ENCODE measurements at regions not wholly inside any gene's neighbourhood (a gene's known extent, or its start where the extent isn't known, plus 50 kb on each side); places are given as distances from the start of the nearest gene placed in this dataset.
"Not testable (repeated sequence)": the region's sequence is repeated elsewhere in the genome, so short reads cannot be mapped to it uniquely, and the experiment has no call there.

- no peak for DNase-seq (ENCODE audit: low read depth in 2 of 2)
Measured at GRCh38 chr12:89289720-89290119, 62.6 kb downstream of the DUSP6 start.

GRCh38 chr12:89288959-89289358 lies 63.3 kb downstream of the DUSP6 start:
- no peak for DNase-seq (ENCODE audit: low read depth in 2 of 2)

GRCh38 chr12:89286501-89286900 lies 65.8 kb downstream of the DUSP6 start:
- DNase-seq (ENCODE audit: low read depth in 2 of 2), result no peak

GRCh38 chr12:89281539-89281867 lies 70.8 kb downstream of the DUSP6 start:
- DNase-seq (ENCODE audit: low read depth in 2 of 2), result no peak

- no peak for DNase-seq (ENCODE audit: low read depth in 2 of 2)
Measured at GRCh38 chr12:89280833-89281538, 71.3 kb downstream of the DUSP6 start.

- DNase-seq (ENCODE audit: low read depth in 2 of 2), result no peak
Measured at GRCh38 chr12:89279499-89279898, 72.8 kb downstream of the DUSP6 start.

- DNase-seq (ENCODE audit: low read depth in 2 of 2), result no peak
Measured at GRCh38 chr12:89278862-89279261, 73.4 kb downstream of the DUSP6 start.

GRCh38 chr12:89278169-89278568 lies 74.1 kb downstream of the DUSP6 start:
- no peak for DNase-seq (ENCODE audit: low read depth in 2 of 2)

GRCh38 chr12:89276860-89277259 lies 75.4 kb downstream of the DUSP6 start:
- no peak for DNase-seq (ENCODE audit: low read depth in 2 of 2)

GRCh38 chr12:89273525-89273924 lies 78.8 kb downstream of the DUSP6 start:
- no peak for DNase-seq (ENCODE audit: low read depth in 2 of 2)

- no peak for DNase-seq (ENCODE audit: low read depth in 2 of 2)
Measured at GRCh38 chr12:89270548-89270947, 81.8 kb downstream of the DUSP6 start.

- DNase-seq (ENCODE audit: low read depth in 2 of 2), result no peak
Measured at GRCh38 chr12:89269174-89269573, 83.1 kb downstream of the DUSP6 start.

GRCh38 chr12:89267404-89267803 lies 84.9 kb downstream of the DUSP6 start:
- DNase-seq (ENCODE audit: low read depth in 2 of 2), result no peak

- not testable (repeated sequence) for DNase-seq (ENCODE audit: low read depth in 2 of 2)
Measured at GRCh38 chr12:89266574-89267188, 85.6 kb downstream of the DUSP6 start.

- DNase-seq (ENCODE audit: low read depth in 2 of 2), result no peak
Measured at GRCh38 chr12:89264837-89265236, 87.5 kb downstream of the DUSP6 start.

- no peak for DNase-seq (ENCODE audit: low read depth in 2 of 2)
Measured at GRCh38 chr12:89263900-89264299, 88.4 kb downstream of the DUSP6 start.

- DNase-seq (ENCODE audit: low read depth in 2 of 2), result no peak
Measured at GRCh38 chr12:89262855-89263552, 89.3 kb downstream of the DUSP6 start.

- no peak for DNase-seq (ENCODE audit: low read depth in 2 of 2)
Measured at GRCh38 chr12:89261982-89262381, 90.3 kb downstream of the DUSP6 start.

GRCh38 chr12:89260841-89261637 lies 91.3 kb downstream of the DUSP6 start:
- no peak for DNase-seq (ENCODE audit: low read depth in 2 of 2)

- no peak for DNase-seq (ENCODE audit: low read depth in 2 of 2)
Measured at GRCh38 chr12:89259821-89260220, 92.5 kb downstream of the DUSP6 start.

- no peak for DNase-seq (ENCODE audit: low read depth in 2 of 2)
Measured at GRCh38 chr12:89258240-89258969, 93.9 kb downstream of the DUSP6 start.

- DNase-seq (ENCODE audit: low read depth in 2 of 2), result no peak
Measured at GRCh38 chr12:89257340-89257739, 95.0 kb downstream of the DUSP6 start.

Measured in stimulated activated CD4-positive, alpha-beta T cell treated with anti-CD3 and anti-CD28 coated beads, Interleukin-4, amount 100 ng/mL, for 48 hours (primary cell).